ENCODE measurements at regions not wholly inside any gene's neighbourhood (a gene's known extent, or its start where the extent isn't known, plus 50 kb on each side); places are given as distances from the start of the nearest gene placed in this dataset.

DNA sequence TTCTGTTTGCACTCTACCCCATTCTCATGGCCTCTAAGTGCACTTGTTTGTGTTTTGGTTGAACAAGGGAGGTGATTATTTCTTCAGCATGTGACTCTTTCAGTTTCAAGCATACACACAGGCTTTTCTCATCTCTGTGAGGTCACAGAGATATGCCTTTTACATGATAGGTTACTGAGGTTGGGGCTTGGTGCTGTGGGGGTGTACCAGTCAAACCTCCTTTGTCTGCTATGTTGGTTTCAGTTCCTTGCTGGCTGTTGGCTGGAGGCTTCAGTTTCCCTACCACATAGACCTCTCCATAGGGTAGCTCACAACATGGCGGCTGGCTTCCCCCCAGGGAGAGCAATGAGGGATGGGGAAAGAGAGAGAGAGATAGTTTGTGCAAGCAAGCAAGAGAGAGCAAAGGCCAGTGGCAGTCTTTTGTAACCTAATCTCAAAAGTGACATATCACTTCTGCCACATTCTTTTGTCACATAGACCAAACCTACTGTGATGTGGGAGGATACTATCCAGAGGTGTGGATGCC lies 96.7 kb upstream of the SEMA6A start:
- H3K4me3 ChIP-seq (ENCODE audit: low read depth, low read length), result no peak overlapping the region
- DNase-seq (ENCODE audit: low read depth), result no peak
- TF ChIP-seq, protein P1, sequence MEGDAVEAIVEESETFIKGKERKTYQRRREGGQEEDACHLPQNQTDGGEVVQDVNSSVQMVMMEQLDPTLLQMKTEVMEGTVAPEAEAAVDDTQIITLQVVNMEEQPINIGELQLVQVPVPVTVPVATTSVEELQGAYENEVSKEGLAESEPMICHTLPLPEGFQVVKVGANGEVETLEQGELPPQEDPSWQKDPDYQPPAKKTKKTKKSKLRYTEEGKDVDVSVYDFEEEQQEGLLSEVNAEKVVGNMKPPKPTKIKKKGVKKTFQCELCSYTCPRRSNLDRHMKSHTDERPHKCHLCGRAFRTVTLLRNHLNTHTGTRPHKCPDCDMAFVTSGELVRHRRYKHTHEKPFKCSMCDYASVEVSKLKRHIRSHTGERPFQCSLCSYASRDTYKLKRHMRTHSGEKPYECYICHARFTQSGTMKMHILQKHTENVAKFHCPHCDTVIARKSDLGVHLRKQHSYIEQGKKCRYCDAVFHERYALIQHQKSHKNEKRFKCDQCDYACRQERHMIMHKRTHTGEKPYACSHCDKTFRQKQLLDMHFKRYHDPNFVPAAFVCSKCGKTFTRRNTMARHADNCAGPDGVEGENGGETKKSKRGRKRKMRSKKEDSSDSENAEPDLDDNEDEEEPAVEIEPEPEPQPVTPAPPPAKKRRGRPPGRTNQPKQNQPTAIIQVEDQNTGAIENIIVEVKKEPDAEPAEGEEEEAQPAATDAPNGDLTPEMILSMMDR (IDR thresholded peaks at IDR 0.05; ENCODE audit: low read depth, low read length, missing control alignments), result no peak
- in situ Hi-C loops (cut with HindIII; ENCODE audit: low sequenced_read_pairs), result no loop called here

DNA sequence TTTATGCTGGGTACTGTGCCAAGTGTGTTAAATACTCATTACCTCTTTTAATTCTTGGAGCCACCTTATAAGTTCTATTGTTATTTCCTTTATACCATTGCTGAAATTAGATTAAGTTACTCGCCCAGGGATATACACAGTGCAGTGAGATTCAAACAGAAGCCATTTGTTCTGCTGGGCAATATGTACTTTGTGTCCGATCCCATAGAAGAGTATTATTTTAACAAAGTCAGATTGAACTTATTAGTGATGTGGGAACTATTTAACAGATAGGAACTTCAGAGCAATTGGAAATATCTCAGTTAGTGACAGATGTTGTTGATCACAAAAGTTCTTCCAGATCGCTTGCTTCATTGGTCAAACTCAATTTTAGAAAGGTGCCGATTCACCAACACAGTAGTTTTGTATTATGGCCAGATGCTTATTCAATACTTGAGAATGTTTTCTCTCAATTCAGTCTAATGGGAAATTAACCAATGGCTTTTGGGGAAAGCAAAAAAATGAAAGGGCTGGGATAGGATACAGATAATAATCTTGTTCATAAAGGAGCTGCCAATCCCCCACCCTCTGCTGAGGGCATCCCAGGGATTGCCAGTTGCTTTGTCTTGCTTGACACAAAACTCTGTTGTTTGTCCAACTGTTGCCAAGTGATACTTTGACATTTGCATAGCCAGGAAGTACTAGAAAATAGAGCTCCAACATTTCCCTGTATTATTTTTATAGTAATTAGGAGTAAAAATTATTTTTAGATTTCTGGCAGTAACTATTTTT lies 94.8 kb upstream of the SEMA6A start:
- DNase-seq (ENCODE audit: low read depth), result no peak
- in situ Hi-C loops (cut with HindIII; ENCODE audit: low sequenced_read_pairs), result no loop called here
- TF ChIP-seq, protein P1 (IDR thresholded peaks at IDR 0.05; ENCODE audit: low read depth, low read length, missing control alignments), result no peak
- no peak overlapping the region for H3K4me3 ChIP-seq (ENCODE audit: low read depth, low read length)

DNA sequence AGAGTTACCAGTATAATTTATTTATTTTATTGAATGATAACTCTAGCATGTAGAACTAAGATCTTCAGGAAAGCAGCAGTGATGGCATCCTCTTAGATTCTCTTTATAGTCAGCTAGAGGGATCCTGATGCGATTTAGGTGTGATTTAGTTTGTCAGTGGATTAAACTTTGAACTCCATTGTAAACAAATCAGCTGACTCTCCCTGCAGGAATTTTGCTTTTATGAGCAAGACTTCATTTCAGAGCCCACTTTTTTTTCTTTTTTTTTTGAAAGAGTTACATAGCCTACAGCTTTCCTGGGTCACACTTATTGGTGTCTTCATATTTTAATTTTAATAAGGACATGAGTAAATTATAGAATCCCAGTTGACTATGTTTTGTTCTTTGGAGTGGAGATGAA lies 93.8 kb upstream of the SEMA6A start:
- DNase-seq (ENCODE audit: low read depth), result no peak

DNA sequence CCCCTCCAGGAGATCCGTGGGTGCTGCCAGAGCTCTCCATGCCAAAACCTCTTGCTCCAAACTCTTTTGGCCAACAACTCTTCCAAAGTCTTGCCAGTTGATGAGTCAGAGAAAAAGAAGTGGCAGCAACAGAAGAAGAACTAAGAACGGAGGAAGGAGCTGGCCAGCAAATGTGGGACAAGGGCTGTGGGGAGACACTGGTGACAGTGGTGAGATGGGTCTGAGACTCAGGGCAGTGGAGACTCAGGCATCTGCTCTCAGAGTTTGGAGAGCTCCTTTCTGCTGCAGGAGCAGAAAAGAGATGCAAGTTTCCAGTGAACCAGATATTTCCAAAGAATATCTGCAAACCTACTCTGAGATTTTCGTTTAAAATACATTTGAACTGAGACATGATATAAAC lies 92.3 kb upstream of the SEMA6A start:
- DNase-seq (ENCODE audit: low read depth), result no peak
- TF ChIP-seq, protein P1 (IDR thresholded peaks at IDR 0.05; ENCODE audit: low read depth, low read length, missing control alignments), result no peak
- no peak overlapping the region for H3K4me3 ChIP-seq (ENCODE audit: low read depth, low read length)
- in situ Hi-C loops (cut with HindIII; ENCODE audit: low sequenced_read_pairs), result no loop called here

More for the DNA sequence above, 93.8 kb upstream of the SEMA6A start:
- TF ChIP-seq, protein P1 (IDR thresholded peaks at IDR 0.05; ENCODE audit: low read depth, low read length, missing control alignments), result no peak
- in situ Hi-C loops (cut with HindIII; ENCODE audit: low sequenced_read_pairs), result no loop called here
- H3K4me3 ChIP-seq (ENCODE audit: low read depth, low read length), result no peak overlapping the region

DNA sequence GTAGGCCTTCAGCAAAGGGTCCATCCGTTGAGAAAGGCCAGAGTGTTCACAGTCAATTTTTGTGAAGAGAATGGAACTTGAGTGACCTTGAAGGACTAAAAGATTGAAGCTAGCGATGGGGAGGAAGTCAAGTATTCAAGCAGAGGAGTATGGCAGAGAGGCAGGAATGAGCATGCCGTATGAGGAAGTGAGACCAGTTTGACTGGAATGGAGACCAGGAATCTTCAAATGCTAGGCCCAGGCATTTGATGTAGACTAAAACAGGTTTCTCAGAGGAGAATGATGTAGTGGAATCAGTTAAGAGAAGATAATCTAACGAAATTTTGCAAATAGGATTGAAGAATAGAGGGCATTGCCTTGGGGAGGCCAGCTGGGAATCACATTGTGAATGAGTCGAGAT lies 90.4 kb upstream of the SEMA6A start:
- H3K4me3 ChIP-seq (ENCODE audit: low read depth, low read length), result no peak overlapping the region
- DNase-seq (ENCODE audit: low read depth), result no peak
- TF ChIP-seq, protein P1 (IDR thresholded peaks at IDR 0.05; ENCODE audit: low read depth, low read length, missing control alignments), result no peak
- in situ Hi-C loops (cut with HindIII; ENCODE audit: low sequenced_read_pairs), result no loop called here

DNA sequence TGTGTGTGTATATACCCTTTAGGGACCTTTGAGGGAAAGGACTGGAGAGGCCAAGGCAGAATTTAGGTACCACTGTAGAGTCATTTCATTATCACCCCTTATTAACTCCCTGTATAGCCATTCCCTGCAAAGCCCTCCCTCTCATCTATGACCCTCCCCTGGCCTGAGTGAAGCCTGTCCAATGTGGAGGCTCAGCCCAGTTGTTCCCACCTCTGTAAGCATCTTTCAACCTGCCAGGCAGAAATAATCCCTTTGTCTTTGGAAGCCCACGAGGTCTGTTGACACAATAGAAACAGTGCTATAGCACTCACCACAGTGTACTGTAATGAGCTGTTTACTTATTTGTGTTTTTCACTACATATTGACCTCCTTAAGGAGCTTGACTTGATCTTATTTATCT lies 88.5 kb upstream of the SEMA6A start:
- in situ Hi-C loops (cut with HindIII; ENCODE audit: low sequenced_read_pairs), result no loop called here
- no peak overlapping the region for H3K4me3 ChIP-seq (ENCODE audit: low read depth, low read length)
- no peak for DNase-seq (ENCODE audit: low read depth)
- TF ChIP-seq, protein P1 (IDR thresholded peaks at IDR 0.05; ENCODE audit: low read depth, low read length, missing control alignments), result no peak
